GM12801 (cell line): ENCODE measurements at regions not wholly inside any gene's neighbourhood (a gene's known extent, or its start where the extent isn't known, plus 50 kb on each side); places are given as distances from the start of the nearest gene placed in this dataset.

ENCODE experiments used
- CTCF ChIP-seq: IDR thresholded peaks from one replicate; pipeline ENCODE4 v1.5.1; 2011; ENCODE audit warnings: control low read depth; ENCODE audit not compliant: insufficient read length; ENCODE audit errors: extremely low read depth

GRCh38 chr22:22082229-22082835 is 99.7 kb upstream of the TOP3B start:
- no peak for TF ChIP-seq CTCF

GRCh38 chr22:22080270-22080669 is 97.7 kb upstream of the TOP3B start:
- TF ChIP-seq CTCF: no peak

GRCh38 chr22:22079404-22080148 is 97.0 kb upstream of the TOP3B start:
- no peak for TF ChIP-seq CTCF

GRCh38 chr22:22078329-22078728 is 95.7 kb upstream of the TOP3B start:
- TF ChIP-seq CTCF: no peak

GRCh38 chr22:22076932-22077703 is 94.5 kb upstream of the TOP3B start:
- TF ChIP-seq CTCF: no peak

- no peak for TF ChIP-seq CTCF
Observed at GRCh38 chr22:22076361-22076760, 93.8 kb upstream of the TOP3B start.

- TF ChIP-seq CTCF: no peak
Observed at GRCh38 chr22:22075382-22076163, 93.0 kb upstream of the TOP3B start.
